ENCODE measurements at regions not wholly inside any gene's neighbourhood (a gene's known extent, or its start where the extent isn't known, plus 50 kb on each side); places are given as distances from the start of the nearest gene placed in this dataset.

GRCh38 chr20:11426948-11427347 is 490.7 kb upstream of the BTBD3 start:
- Histone ChIP-seq H2AK5ac (ENCODE audit: low read depth, low read length) (no peak overlapping the region), H4K91ac (ENCODE audit: low read depth, low read length, poor library complexity) (no peak overlapping the region), H3K14ac (ENCODE audit: low read length) (no peak overlapping the region), H3K4me1 (ENCODE audit: control insufficient read depth in 2 of 2, insufficient read depth in 1 of 2, low read depth in 1 of 2, low read length in 2 of 2) (peaks cover 9 to 12% of the 10 kb centered on the region in 2 donors), H2BK15ac (ENCODE audit: low read length) (no peak overlapping the region), H3K27me3 (ENCODE audit: control insufficient read depth in 3 of 3, insufficient read depth in 3 of 3, low read depth in 1 of 3, low read length in 3 of 3) (no peaks in the 10 kb centered on the region), H3K9ac (ENCODE audit: low read depth, low read length, poor library complexity) (no peak overlapping the region), H4K8ac (ENCODE audit: low read depth, low read length) (no peak overlapping the region), H3K23ac (ENCODE audit: low read depth, low read length, poor library complexity) (no peak overlapping the region), H3K36me3 (replicated peaks in 1 of 2; ENCODE audit: control insufficient read depth in 2 of 2, insufficient read depth in 2 of 2, low read length in 2 of 2) (no peaks in the 10 kb centered on the region), H3K79me1 (ENCODE audit: low read depth, low read length) (no peaks in the 10 kb centered on the region), H3K4me3 (ENCODE audit: low read length in 2 of 2) (no peak overlapping the region), H2BK120ac (ENCODE audit: low read depth, low read length) (no peak overlapping the region), H3K4me2 (ENCODE audit: insufficient read depth, low read length, poor library complexity, severe bottlenecking) (no peak overlapping the region), H3K9me3 (replicated peaks in 1 of 2; ENCODE audit: control insufficient read depth in 2 of 2, insufficient read depth in 1 of 2, low read depth in 1 of 2, low read length in 2 of 2) (peaks cover 0 to 3% of the 10 kb centered on the region in 2 donors), H2BK12ac (ENCODE audit: low read length) (no peak overlapping the region), H2BK5ac (ENCODE audit: low read length) (no peak overlapping the region), H3K27ac (replicated peaks; ENCODE audit: low read length) (peak overlapping the region; percentile 5), H3K4ac (ENCODE audit: low read length) (no peak overlapping the region), H3K18ac (ENCODE audit: low read length) (no peak overlapping the region), H2AFZ (ENCODE audit: low read length) (peak overlapping the region; percentile 73)
- DNase-seq (ENCODE audit: low spot score) = peak; percentile 23
- WGBS, 2 donors (ENCODE audit: extremely low coverage in 2 of 2, insufficient read length in 2 of 2, insufficient replicate concordance in 1 of 2) = no CpG with 5 or more reads among the region's 3 CpGs

- Histone ChIP-seq H3K4me1 (ENCODE audit: control insufficient read depth in 2 of 2, insufficient read depth in 1 of 2, low read depth in 1 of 2, low read length in 2 of 2) (peaks cover 9 to 12% of the 10 kb centered on the region in 2 donors), H2BK120ac (ENCODE audit: low read depth, low read length) (no peak overlapping the region), H3K27ac (replicated peaks; ENCODE audit: low read length) (no peak overlapping the region), H3K4me2 (ENCODE audit: insufficient read depth, low read length, poor library complexity, severe bottlenecking) (no peak overlapping the region), H4K8ac (ENCODE audit: low read depth, low read length) (no peak overlapping the region), H3K23ac (ENCODE audit: low read depth, low read length, poor library complexity) (no peak overlapping the region), H2BK5ac (ENCODE audit: low read length) (no peak overlapping the region), H2AFZ (ENCODE audit: low read length) (peak overlapping the region; percentile 39), H3K4me3 (ENCODE audit: low read length in 2 of 2) (no peak overlapping the region), H3K4ac (ENCODE audit: low read length) (no peak overlapping the region), H3K27me3 (ENCODE audit: control insufficient read depth in 3 of 3, insufficient read depth in 3 of 3, low read depth in 1 of 3, low read length in 3 of 3) (no peaks in the 10 kb centered on the region), H3K36me3 (replicated peaks in 1 of 2; ENCODE audit: control insufficient read depth in 2 of 2, insufficient read depth in 2 of 2, low read length in 2 of 2) (no peaks in the 10 kb centered on the region), H3K18ac (ENCODE audit: low read length) (no peak overlapping the region), H2BK15ac (ENCODE audit: low read length) (no peak overlapping the region), H4K91ac (ENCODE audit: low read depth, low read length, poor library complexity) (no peak overlapping the region), H2AK5ac (ENCODE audit: low read depth, low read length) (no peak overlapping the region), H3K79me1 (ENCODE audit: low read depth, low read length) (no peaks in the 10 kb centered on the region), H3K9ac (ENCODE audit: low read depth, low read length, poor library complexity) (no peak overlapping the region), H3K9me3 (replicated peaks in 1 of 2; ENCODE audit: control insufficient read depth in 2 of 2, insufficient read depth in 1 of 2, low read depth in 1 of 2, low read length in 2 of 2) (peaks cover 0 to 1% of the 10 kb centered on the region in 2 donors), H2BK12ac (ENCODE audit: low read length) (no peak overlapping the region), H3K14ac (ENCODE audit: low read length) (no peak overlapping the region)
- WGBS, 2 donors (ENCODE audit: extremely low coverage in 2 of 2, insufficient read length in 2 of 2, insufficient replicate concordance in 1 of 2) = no CpG with 5 or more reads among the region's 2 CpGs
- no peak for DNase-seq (ENCODE audit: low spot score)
Measured at GRCh38 chr20:11429168-11429567, 488.5 kb upstream of the BTBD3 start.

GRCh38 chr20:11429889-11430519 is 487.7 kb upstream of the BTBD3 start:
- Histone ChIP-seq H3K4me3 (ENCODE audit: low read length in 2 of 2) (no peak overlapping the region), H3K27ac (replicated peaks; ENCODE audit: low read length) (peak overlapping the region; percentile 52), H3K4ac (ENCODE audit: low read length) (no peak overlapping the region), H2BK120ac (ENCODE audit: low read depth, low read length) (no peak overlapping the region), H3K9me3 (replicated peaks in 1 of 2; ENCODE audit: control insufficient read depth in 2 of 2, insufficient read depth in 1 of 2, low read depth in 1 of 2, low read length in 2 of 2) (peaks cover 0 to 1% of the 10 kb centered on the region in 2 donors), H3K18ac (ENCODE audit: low read length) (no peak overlapping the region), H4K8ac (ENCODE audit: low read depth, low read length) (no peak overlapping the region), H4K91ac (ENCODE audit: low read depth, low read length, poor library complexity) (no peak overlapping the region), H3K4me2 (ENCODE audit: insufficient read depth, low read length, poor library complexity, severe bottlenecking) (no peak overlapping the region), H2BK5ac (ENCODE audit: low read length) (no peak overlapping the region), H2BK15ac (ENCODE audit: low read length) (no peak overlapping the region), H2AK5ac (ENCODE audit: low read depth, low read length) (no peak overlapping the region), H3K79me1 (ENCODE audit: low read depth, low read length) (no peaks in the 10 kb centered on the region), H3K23ac (ENCODE audit: low read depth, low read length, poor library complexity) (no peak overlapping the region), H3K36me3 (replicated peaks in 1 of 2; ENCODE audit: control insufficient read depth in 2 of 2, insufficient read depth in 2 of 2, low read length in 2 of 2) (no peaks in the 10 kb centered on the region), H3K4me1 (ENCODE audit: control insufficient read depth in 2 of 2, insufficient read depth in 1 of 2, low read depth in 1 of 2, low read length in 2 of 2) (peaks cover 9 to 12% of the 10 kb centered on the region in 2 donors), H3K27me3 (ENCODE audit: control insufficient read depth in 3 of 3, insufficient read depth in 3 of 3, low read depth in 1 of 3, low read length in 3 of 3) (no peaks in the 10 kb centered on the region), H3K14ac (ENCODE audit: low read length) (no peak overlapping the region), H2BK12ac (ENCODE audit: low read length) (no peak overlapping the region), H3K9ac (ENCODE audit: low read depth, low read length, poor library complexity) (no peak overlapping the region), H2AFZ (ENCODE audit: low read length) (no peak overlapping the region)
- no peak for DNase-seq (ENCODE audit: low spot score)
- WGBS, 2 donors (ENCODE audit: extremely low coverage in 2 of 2, insufficient read length in 2 of 2, insufficient replicate concordance in 1 of 2) = no CpG with 5 or more reads among the region's 5 CpGs

GRCh38 chr20:11430652-11431051 is 487.0 kb upstream of the BTBD3 start:
- H2BK15ac ChIP-seq (ENCODE audit: low read length) = no peak overlapping the region
- H2BK5ac ChIP-seq (ENCODE audit: low read length) = no peak overlapping the region
- no peak overlapping the region for H2BK120ac ChIP-seq (ENCODE audit: low read depth, low read length)
- H4K8ac ChIP-seq (ENCODE audit: low read depth, low read length) = no peak overlapping the region
- no peak overlapping the region for H2BK12ac ChIP-seq (ENCODE audit: low read length)
- no peak overlapping the region for H3K4ac ChIP-seq (ENCODE audit: low read length)
- H3K36me3 ChIP-seq (replicated peaks in 1 of 2; ENCODE audit: control insufficient read depth in 2 of 2, insufficient read depth in 2 of 2, low read length in 2 of 2) = no peaks in the 10 kb centered on the region
- DNase-seq (ENCODE audit: low spot score) = no peak
- H3K4me2 ChIP-seq (ENCODE audit: insufficient read depth, low read length, poor library complexity, severe bottlenecking) = no peak overlapping the region
- peaks cover 2 to 3% of the 10 kb centered on the region in 2 donors for H3K9me3 ChIP-seq (replicated peaks in 1 of 2; ENCODE audit: control insufficient read depth in 2 of 2, insufficient read depth in 1 of 2, low read depth in 1 of 2, low read length in 2 of 2)
- no peak overlapping the region for H2AK5ac ChIP-seq (ENCODE audit: low read depth, low read length)
- H3K4me3 ChIP-seq (ENCODE audit: low read length in 2 of 2) = no peak overlapping the region
- no peak overlapping the region for H3K14ac ChIP-seq (ENCODE audit: low read length)
- no peak overlapping the region for H3K23ac ChIP-seq (ENCODE audit: low read depth, low read length, poor library complexity)
- no peaks in the 10 kb centered on the region for H3K27me3 ChIP-seq (ENCODE audit: control insufficient read depth in 3 of 3, insufficient read depth in 3 of 3, low read depth in 1 of 3, low read length in 3 of 3)
- no CpG with 5 or more reads among the region's 3 CpGs for WGBS, 2 donors (ENCODE audit: extremely low coverage in 2 of 2, insufficient read length in 2 of 2, insufficient replicate concordance in 1 of 2)
- H2AFZ ChIP-seq (ENCODE audit: low read length) = no peak overlapping the region
- H3K9ac ChIP-seq (ENCODE audit: low read depth, low read length, poor library complexity) = no peak overlapping the region
- peaks cover 9 to 12% of the 10 kb centered on the region in 2 donors for H3K4me1 ChIP-seq (ENCODE audit: control insufficient read depth in 2 of 2, insufficient read depth in 1 of 2, low read depth in 1 of 2, low read length in 2 of 2)
- no peak overlapping the region for H4K91ac ChIP-seq (ENCODE audit: low read depth, low read length, poor library complexity)
- H3K18ac ChIP-seq (ENCODE audit: low read length) = no peak overlapping the region
- no peak overlapping the region for H3K27ac ChIP-seq (replicated peaks; ENCODE audit: low read length)
- H3K79me1 ChIP-seq (ENCODE audit: low read depth, low read length) = no peaks in the 10 kb centered on the region

Measured in neuronal stem cell (in vitro differentiated cells).